Kidney epithelial cell (primary cell): ENCODE measurements at regions not wholly inside any gene's neighbourhood (a gene's known extent, or its start where the extent isn't known, plus 50 kb on each side); places are given as distances from the start of the nearest gene placed in this dataset.
A peak's percentile ranks its signal among the peaks of the same experiment; 100 is the strongest.
"Not testable (repeated sequence)": the region's sequence is repeated elsewhere in the genome, so short reads cannot be mapped to it uniquely, and the experiment has no call there.

Experiments
- DNase-seq: peaks from one replicate; pipeline ENCODE4 v3.0.0-alpha.2; 2010; ENCODE audit warnings: low read depth
- H3K27me3 ChIP-seq: 2 replicates; pipeline ENCODE4 v1.6.0; 2011; ENCODE audit warnings: low read length; ENCODE audit not compliant: control insufficient read depth, insufficient read depth
- H3K36me3 ChIP-seq: 2 replicates; pipeline ENCODE4 v1.5.1; 2011; ENCODE audit warnings: low read length; ENCODE audit not compliant: control insufficient read depth, insufficient read depth
- H3K4me3 ChIP-seq: 2 replicates; pipeline ENCODE4 v1.5.1; 2011; ENCODE audit warnings: low read depth, mild to moderate bottlenecking, control low read depth, low read length
- CTCF ChIP-seq: IDR thresholded peaks from 2 replicates; pipeline ENCODE4 v1.5.1; 2011; ENCODE audit warnings: mild to moderate bottlenecking, moderate library complexity, low read length, control low read depth, inconsistent platforms; ENCODE audit not compliant: insufficient read depth, poor library complexity, severe bottlenecking

GRCh38 chrX:144214651-144215050 lies 330.8 kb downstream of the UBE2NL start:
- no peak for DNase-seq
- no peaks in the 10 kb centered on the region for H3K27me3 ChIP-seq
- TF ChIP-seq CTCF = no peak
- H3K4me3 ChIP-seq = no peak overlapping the region
- H3K36me3 ChIP-seq = no peaks in the 10 kb centered on the region

- TF ChIP-seq CTCF = peak; percentile 26
- Histone ChIP-seq H3K4me3 (no peak overlapping the region), H3K36me3 (no peaks in the 10 kb centered on the region), H3K27me3 (no peaks in the 10 kb centered on the region)
- no peak for DNase-seq
Measured at GRCh38 chrX:144219035-144219434, 335.2 kb downstream of the UBE2NL start.

- DNase-seq, H3K4me3 ChIP-seq, H3K27me3 ChIP-seq, H3K36me3 ChIP-seq: not testable (repeated sequence)
Measured at GRCh38 chrX:144231116-144231785, 347.4 kb downstream of the UBE2NL start.

- Histone ChIP-seq H3K4me3 (no peak overlapping the region), H3K27me3 (no peaks in the 10 kb centered on the region)
Measured at GRCh38 chrX:144253356-144253755, 369.5 kb downstream of the UBE2NL start.

GRCh38 chrX:144259054-144259453 lies 375.2 kb downstream of the UBE2NL start:
- Histone ChIP-seq H3K36me3 (no peaks in the 10 kb centered on the region), H3K27me3 (no peaks in the 10 kb centered on the region), H3K4me3 (no peak overlapping the region)
- TF ChIP-seq CTCF = no peak
- no peak for DNase-seq

More at GRCh38 chrX:144253356-144253755, 369.5 kb downstream of the UBE2NL start:
- H3K36me3 ChIP-seq = no peaks in the 10 kb centered on the region
- DNase-seq = no peak
- no peak for TF ChIP-seq CTCF

- no peaks in the 10 kb centered on the region for H3K27me3 ChIP-seq
- H3K36me3 ChIP-seq = no peaks in the 10 kb centered on the region
- no peak for TF ChIP-seq CTCF
- no peak overlapping the region for H3K4me3 ChIP-seq
- DNase-seq = no peak
Measured at GRCh38 chrX:144265641-144266040, 381.8 kb downstream of the UBE2NL start.
